Lower leg skin (tissue), 4 donors: ENCODE measurements at regions not wholly inside any gene's neighbourhood (a gene's known extent, or its start where the extent isn't known, plus 50 kb on each side); places are given as distances from the start of the nearest gene placed in this dataset.

Experiments used
- DNase-seq, 2 donors: peaks; one replicate each; pipeline ENCODE4 v3.0.0-alpha.2; 2019; ENCODE audit warnings: low spot score in 2 of 2
- H3K4me3 ChIP-seq: fragments of 200-600 bp; sonication (generic); 2 replicates; pipeline ENCODE4 v1.5.1; 2017; ENCODE audit warnings: mild to moderate bottlenecking, low read depth; ENCODE audit not compliant: poor library complexity, severe bottlenecking
- CTCF ChIP-seq, 3 donors: fragments of 450-650 bp; IDR thresholded peaks; one replicate each; pipeline ENCODE4 v1.5.1; 2016; ENCODE audit warnings: antibody characterized with exemption in 3 of 3, mild to moderate bottlenecking in 3 of 3, moderate library complexity in 2 of 3
- POLR2A ChIP-seq, 2 donors: fragments of 450-650 bp; IDR thresholded peaks; one replicate each; pipeline ENCODE4 v1.6.1; 2016 to 2017; ENCODE audit warnings: antibody characterized with exemption in 2 of 2, mild to moderate bottlenecking in 1 of 2, moderate library complexity in 1 of 2
- WGBS, 2 donors: methylation state at CpG; one replicate each; pipeline ENCODE4 v1.1.5; 2018; 5-methylcytosine and 5-hydroxymethylcytosine counted together
- intact Hi-C: fragments of 100-400 bp; cut with DNase I; formaldehyde crosslinking; loops from one replicate; pipeline ENCODE4 v1.15.0; 2023; ENCODE audit warnings: low total_unique reads

GRCh38 chr11:21839796-21840195 lies 353.1 kb upstream of the ANO5 start:
- TF ChIP-seq CTCF (IDR thresholded peaks at IDR 0.05): no peak
- TF ChIP-seq POLR2A (IDR thresholded peaks at IDR 0.05): no peak
- intact Hi-C loops: no loop called here
- WGBS, 2 donors: 78 to 81% methylated on average over 2 of the region's 2 CpGs
- H3K4me3 ChIP-seq: no peak overlapping the region
- DNase-seq: no peak

- no peak for DNase-seq
- TF ChIP-seq CTCF (IDR thresholded peaks at IDR 0.05) (no peak), POLR2A (IDR thresholded peaks at IDR 0.05) (no peak)
- H3K4me3 ChIP-seq: no peak overlapping the region
- intact Hi-C loops: no loop called here
- WGBS, 2 donors: 12 to 17% methylated on average over 4 of the region's 4 CpGs
These were observed 331.6 kb upstream of the ANO5 start for GRCh38 chr11:21861314-21861713.

GRCh38 chr11:21865541-21865940 lies 327.3 kb upstream of the ANO5 start:
- DNase-seq: no peak
- TF ChIP-seq CTCF (IDR thresholded peaks at IDR 0.05) (no peak), POLR2A (IDR thresholded peaks at IDR 0.05) (no peak)
- WGBS, 2 donors: 25 to 27% methylated on average over 4 of the region's 4 CpGs
- no peak overlapping the region for H3K4me3 ChIP-seq
- intact Hi-C loops: no loop called here

- 57 to 71% methylated on average over 2 of the region's 2 CpGs for WGBS, 2 donors
- TF ChIP-seq POLR2A (IDR thresholded peaks at IDR 0.05) (no peak), CTCF (IDR thresholded peaks at IDR 0.05) (no peak)
- intact Hi-C loops: no loop called here
- no peak for DNase-seq
- H3K4me3 ChIP-seq: no peak overlapping the region
These were observed 326.1 kb upstream of the ANO5 start for GRCh38 chr11:21866781-21867180.

- no peak for TF ChIP-seq POLR2A (IDR thresholded peaks at IDR 0.05)
- TF ChIP-seq CTCF (IDR thresholded peaks at IDR 0.05): no peak
- intact Hi-C loops: no loop called here
- no peak for DNase-seq
- H3K4me3 ChIP-seq: no peak overlapping the region
These were observed 315.7 kb upstream of the ANO5 start for GRCh38 chr11:21877151-21877550.

GRCh38 chr11:21883354-21883753 lies 309.5 kb upstream of the ANO5 start:
- TF ChIP-seq CTCF (IDR thresholded peaks at IDR 0.05) (no peak), POLR2A (IDR thresholded peaks at IDR 0.05) (no peak)
- WGBS, 2 donors: 88 to 95% methylated on average over 3 of the region's 3 CpGs
- intact Hi-C loops: no loop called here
- no peak overlapping the region for H3K4me3 ChIP-seq
- no peak for DNase-seq
